ENCODE measurements at regions not wholly inside any gene's neighbourhood (a gene's known extent, or its start where the extent isn't known, plus 50 kb on each side); places are given as distances from the start of the nearest gene placed in this dataset.

GRCh38 chr16:82470620-82471152, 156.1 kb upstream of the CDH13 start:
- Mint-ChIP-seq H3K9me3 (no peaks in the 10 kb centered on the region), H3K27ac (no peak overlapping the region), H3K4me3 (no peak overlapping the region), H3K4me1 (ENCODE audit: low read depth) (no peaks in the 10 kb centered on the region), H3K27me3 (ENCODE audit: insufficient read depth) (peaks cover 3% of the 10 kb centered on the region), H3K36me3 (ENCODE audit: low read depth) (no peaks in the 10 kb centered on the region)
- intact Hi-C loops (cut with micrococcal nuclease): no loop called here
- DNase-seq (ENCODE audit: low spot score): no peak

- H3K4me1 Mint-ChIP-seq (ENCODE audit: low read depth): no peaks in the 10 kb centered on the region
- peaks cover 3% of the 10 kb centered on the region for H3K27me3 Mint-ChIP-seq (ENCODE audit: insufficient read depth)
- no peak overlapping the region for H3K4me3 Mint-ChIP-seq
- no peak for DNase-seq (ENCODE audit: low spot score)
- H3K9me3 Mint-ChIP-seq: no peaks in the 10 kb centered on the region
- H3K36me3 Mint-ChIP-seq (ENCODE audit: low read depth): no peaks in the 10 kb centered on the region
- H3K27ac Mint-ChIP-seq: no peak overlapping the region
- intact Hi-C loops (cut with micrococcal nuclease): no loop called here
Observed at GRCh38 chr16:82470016-82470415, 156.8 kb upstream of the CDH13 start.

GRCh38 chr16:82464187-82464586, 162.6 kb upstream of the CDH13 start:
- H3K36me3 Mint-ChIP-seq (ENCODE audit: low read depth): no peaks in the 10 kb centered on the region
- intact Hi-C loops (cut with micrococcal nuclease): no loop called here
- H3K9me3 Mint-ChIP-seq: no peaks in the 10 kb centered on the region
- H3K27ac Mint-ChIP-seq: no peak overlapping the region
- H3K4me1 Mint-ChIP-seq (ENCODE audit: low read depth): no peaks in the 10 kb centered on the region
- DNase-seq (ENCODE audit: low spot score): no peak
- H3K27me3 Mint-ChIP-seq (ENCODE audit: insufficient read depth): no peaks in the 10 kb centered on the region
- no peak overlapping the region for H3K4me3 Mint-ChIP-seq

- intact Hi-C loops (cut with micrococcal nuclease): no loop called here
- no peak overlapping the region for H3K27ac Mint-ChIP-seq
- DNase-seq (ENCODE audit: low spot score): no peak
- H3K4me3 Mint-ChIP-seq: no peak overlapping the region
- no peaks in the 10 kb centered on the region for H3K4me1 Mint-ChIP-seq (ENCODE audit: low read depth)
- H3K36me3 Mint-ChIP-seq (ENCODE audit: low read depth): no peaks in the 10 kb centered on the region
- H3K27me3 Mint-ChIP-seq (ENCODE audit: insufficient read depth): no peaks in the 10 kb centered on the region
- H3K9me3 Mint-ChIP-seq: no peaks in the 10 kb centered on the region
Observed at GRCh38 chr16:82460766-82461165, 166.0 kb upstream of the CDH13 start.

GRCh38 chr16:82459580-82460256, 167.1 kb upstream of the CDH13 start:
- no peaks in the 10 kb centered on the region for H3K4me1 Mint-ChIP-seq (ENCODE audit: low read depth)
- H3K27ac Mint-ChIP-seq: no peak overlapping the region
- no peaks in the 10 kb centered on the region for H3K36me3 Mint-ChIP-seq (ENCODE audit: low read depth)
- no peak overlapping the region for H3K4me3 Mint-ChIP-seq
- H3K27me3 Mint-ChIP-seq (ENCODE audit: insufficient read depth): no peaks in the 10 kb centered on the region
- intact Hi-C loops (cut with micrococcal nuclease): no loop called here
- no peaks in the 10 kb centered on the region for H3K9me3 Mint-ChIP-seq
- no peak for DNase-seq (ENCODE audit: low spot score)

- H3K9me3 Mint-ChIP-seq: no peaks in the 10 kb centered on the region
- peak; percentile 9 for DNase-seq (ENCODE audit: low spot score)
- no peak overlapping the region for H3K27ac Mint-ChIP-seq
- no peaks in the 10 kb centered on the region for H3K27me3 Mint-ChIP-seq (ENCODE audit: insufficient read depth)
- H3K36me3 Mint-ChIP-seq (ENCODE audit: low read depth): no peaks in the 10 kb centered on the region
- H3K4me1 Mint-ChIP-seq (ENCODE audit: low read depth): no peaks in the 10 kb centered on the region
- intact Hi-C loops (cut with micrococcal nuclease): no loop called here
- H3K4me3 Mint-ChIP-seq: no peak overlapping the region
Observed at GRCh38 chr16:82456683-82457082, 170.1 kb upstream of the CDH13 start.

GRCh38 chr16:82454566-82454965, 172.2 kb upstream of the CDH13 start:
- H3K4me3 Mint-ChIP-seq: no peak overlapping the region
- H3K27ac Mint-ChIP-seq: no peak overlapping the region
- no peaks in the 10 kb centered on the region for H3K9me3 Mint-ChIP-seq
- no peaks in the 10 kb centered on the region for H3K4me1 Mint-ChIP-seq (ENCODE audit: low read depth)
- no peaks in the 10 kb centered on the region for H3K27me3 Mint-ChIP-seq (ENCODE audit: insufficient read depth)
- intact Hi-C loops (cut with micrococcal nuclease): no loop called here
- no peaks in the 10 kb centered on the region for H3K36me3 Mint-ChIP-seq (ENCODE audit: low read depth)
- no peak for DNase-seq (ENCODE audit: low spot score)

- Mint-ChIP-seq H3K9me3 (no peaks in the 10 kb centered on the region), H3K27me3 (ENCODE audit: insufficient read depth) (no peaks in the 10 kb centered on the region), H3K27ac (no peak overlapping the region), H3K4me3 (no peak overlapping the region), H3K36me3 (ENCODE audit: low read depth) (no peaks in the 10 kb centered on the region), H3K4me1 (ENCODE audit: low read depth) (no peaks in the 10 kb centered on the region)
- intact Hi-C loops (cut with micrococcal nuclease): no loop called here
- DNase-seq (ENCODE audit: low spot score): no peak
Observed at GRCh38 chr16:82454152-82454551, 172.6 kb upstream of the CDH13 start.

GRCh38 chr16:82452004-82452756, 174.6 kb upstream of the CDH13 start:
- H3K27me3 Mint-ChIP-seq (ENCODE audit: insufficient read depth): no peaks in the 10 kb centered on the region
- no peak overlapping the region for H3K4me3 Mint-ChIP-seq
- H3K36me3 Mint-ChIP-seq (ENCODE audit: low read depth): no peaks in the 10 kb centered on the region
- no peak overlapping the region for H3K27ac Mint-ChIP-seq
- no peak for DNase-seq (ENCODE audit: low spot score)
- intact Hi-C loops (cut with micrococcal nuclease): no loop called here
- no peaks in the 10 kb centered on the region for H3K4me1 Mint-ChIP-seq (ENCODE audit: low read depth)
- H3K9me3 Mint-ChIP-seq: no peaks in the 10 kb centered on the region

GRCh38 chr16:82451449-82451848, 175.3 kb upstream of the CDH13 start:
- Mint-ChIP-seq H3K27ac (no peak overlapping the region), H3K4me3 (no peak overlapping the region), H3K36me3 (ENCODE audit: low read depth) (no peaks in the 10 kb centered on the region), H3K9me3 (no peaks in the 10 kb centered on the region), H3K27me3 (ENCODE audit: insufficient read depth) (no peaks in the 10 kb centered on the region), H3K4me1 (ENCODE audit: low read depth) (no peaks in the 10 kb centered on the region)
- intact Hi-C loops (cut with micrococcal nuclease): no loop called here
- DNase-seq (ENCODE audit: low spot score): no peak

GRCh38 chr16:82440336-82440735, 186.4 kb upstream of the CDH13 start:
- H3K36me3 Mint-ChIP-seq (ENCODE audit: low read depth): no peaks in the 10 kb centered on the region
- DNase-seq (ENCODE audit: low spot score): no peak
- no peaks in the 10 kb centered on the region for H3K27me3 Mint-ChIP-seq (ENCODE audit: insufficient read depth)
- no peak overlapping the region for H3K27ac Mint-ChIP-seq
- H3K4me1 Mint-ChIP-seq (ENCODE audit: low read depth): no peaks in the 10 kb centered on the region
- H3K4me3 Mint-ChIP-seq: no peak overlapping the region
- intact Hi-C loops (cut with micrococcal nuclease): no loop called here
- H3K9me3 Mint-ChIP-seq: no peaks in the 10 kb centered on the region

GRCh38 chr16:82439678-82440293, 187.0 kb upstream of the CDH13 start:
- intact Hi-C loops (cut with micrococcal nuclease): no loop called here
- Mint-ChIP-seq H3K9me3 (no peaks in the 10 kb centered on the region), H3K36me3 (ENCODE audit: low read depth) (no peaks in the 10 kb centered on the region), H3K4me3 (no peak overlapping the region), H3K27ac (no peak overlapping the region), H3K4me1 (ENCODE audit: low read depth) (no peaks in the 10 kb centered on the region), H3K27me3 (ENCODE audit: insufficient read depth) (no peaks in the 10 kb centered on the region)
- DNase-seq (ENCODE audit: low spot score): no peak

GRCh38 chr16:82433042-82433441, 193.7 kb upstream of the CDH13 start:
- H3K27ac Mint-ChIP-seq: no peak overlapping the region
- no peaks in the 10 kb centered on the region for H3K9me3 Mint-ChIP-seq
- intact Hi-C loops (cut with micrococcal nuclease): no loop called here
- H3K27me3 Mint-ChIP-seq (ENCODE audit: insufficient read depth): no peaks in the 10 kb centered on the region
- H3K4me1 Mint-ChIP-seq (ENCODE audit: low read depth): no peaks in the 10 kb centered on the region
- no peak for DNase-seq (ENCODE audit: low spot score)
- H3K4me3 Mint-ChIP-seq: no peak overlapping the region
- H3K36me3 Mint-ChIP-seq (ENCODE audit: low read depth): no peaks in the 10 kb centered on the region

All from activated T-helper 1 cell treated with anti-CD3 and anti-CD28 coated beads, Interleukin-12 subunit alpha, Interleukin-12 subunit beta, Interleukin-2, Interleukin-4 antibody, amounts not matched to agents 30 ng/mL and 10 ng/mL and 1 ng/mL, durations not matched to agents 14 hours and 24 hours and 36 hours (primary cell).